ENCODE measurements at regions not wholly inside any gene's neighbourhood (a gene's known extent, or its start where the extent isn't known, plus 50 kb on each side); places are given as distances from the start of the nearest gene placed in this dataset.
"Not testable (repeated sequence)": the region's sequence is repeated elsewhere in the genome, so short reads cannot be mapped to it uniquely, and the experiment has no call there.

DNA sequence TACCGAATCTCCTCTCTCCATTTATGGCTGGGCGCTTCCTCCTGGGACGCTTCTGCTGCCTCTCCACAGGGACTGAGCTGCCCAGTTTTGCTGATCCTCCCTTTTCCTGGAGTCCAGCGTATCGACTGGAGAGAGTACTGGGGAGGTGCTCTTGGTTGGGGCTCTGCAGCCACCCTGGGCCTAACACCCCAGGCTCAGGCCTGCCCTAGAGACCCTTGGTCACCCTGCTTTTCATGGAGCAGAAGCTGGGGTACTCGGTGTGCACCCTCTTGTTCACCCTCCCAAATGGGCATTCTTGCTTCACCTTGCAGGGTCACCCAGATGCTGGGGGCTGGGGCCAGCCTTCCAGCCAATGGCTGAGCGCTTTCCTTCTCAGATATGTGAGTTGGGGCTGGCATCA lies 88.8 kb upstream of the RET start:
- no peak for DNase-seq

DNA sequence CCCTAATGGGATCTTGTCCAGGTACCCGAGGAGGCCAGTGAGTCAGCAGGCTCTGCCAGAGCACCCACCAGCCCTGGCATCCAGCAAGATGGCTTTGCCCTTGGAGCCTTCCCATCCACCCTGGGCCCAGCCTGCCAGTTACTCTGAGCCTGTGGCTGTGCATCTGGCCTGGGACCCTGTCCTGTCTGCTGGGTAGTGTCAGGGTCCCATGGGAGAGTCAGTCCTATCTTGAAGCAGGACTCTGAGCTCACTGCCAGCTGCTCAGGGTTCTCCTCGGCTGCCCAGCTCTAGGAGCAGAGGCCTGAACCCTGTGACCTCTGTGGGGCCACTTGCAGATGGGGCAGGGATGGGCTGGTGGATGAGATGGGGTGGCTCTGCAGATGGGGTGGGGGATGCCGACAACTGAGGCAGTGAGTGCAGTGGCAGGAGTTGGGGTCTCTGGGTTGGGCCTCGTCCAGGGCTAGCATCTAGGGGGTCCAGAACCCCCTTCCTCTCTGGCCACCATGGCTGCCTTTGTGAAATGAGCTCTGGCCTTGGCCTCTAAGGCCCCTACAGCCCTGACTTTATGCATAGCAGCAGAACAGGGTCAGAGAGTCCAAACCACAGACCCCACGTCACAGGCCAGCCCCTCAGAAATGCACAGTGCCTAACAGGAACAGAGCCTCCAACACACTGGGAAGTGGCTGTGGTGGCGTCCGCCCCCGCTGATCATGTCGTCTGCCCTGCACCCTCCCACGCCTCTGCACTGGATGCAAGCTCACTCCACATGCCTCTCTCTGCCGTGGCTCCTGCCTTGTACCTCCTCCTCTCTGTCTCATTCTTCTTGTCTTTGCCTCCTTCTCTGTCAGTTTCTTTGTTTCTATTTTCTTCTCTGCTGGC lies 88.1 kb upstream of the RET start:
- DNase-seq: no peak

DNA sequence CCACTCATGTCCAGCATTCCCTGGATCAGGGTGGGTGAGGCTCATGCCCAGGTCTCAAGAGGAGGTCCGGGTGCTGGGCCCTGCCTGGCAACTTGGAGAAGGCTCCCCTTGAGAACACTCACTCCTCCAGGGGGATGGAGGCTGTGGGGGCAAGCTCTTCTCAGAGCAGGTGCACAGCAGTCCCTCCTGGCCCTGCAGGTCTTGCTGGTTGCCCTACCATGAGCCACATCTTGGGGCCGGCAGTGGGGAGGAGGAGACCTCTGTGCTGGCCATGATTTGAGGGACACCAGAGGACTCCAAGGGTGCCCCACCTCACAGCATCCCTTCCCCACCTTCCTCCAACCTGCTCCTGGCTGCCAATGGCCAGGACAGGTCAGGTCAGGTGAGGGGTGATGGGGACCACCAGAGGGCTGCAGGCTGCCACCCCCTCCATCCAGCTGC lies 87.4 kb upstream of the RET start:
- no peak for DNase-seq

DNA sequence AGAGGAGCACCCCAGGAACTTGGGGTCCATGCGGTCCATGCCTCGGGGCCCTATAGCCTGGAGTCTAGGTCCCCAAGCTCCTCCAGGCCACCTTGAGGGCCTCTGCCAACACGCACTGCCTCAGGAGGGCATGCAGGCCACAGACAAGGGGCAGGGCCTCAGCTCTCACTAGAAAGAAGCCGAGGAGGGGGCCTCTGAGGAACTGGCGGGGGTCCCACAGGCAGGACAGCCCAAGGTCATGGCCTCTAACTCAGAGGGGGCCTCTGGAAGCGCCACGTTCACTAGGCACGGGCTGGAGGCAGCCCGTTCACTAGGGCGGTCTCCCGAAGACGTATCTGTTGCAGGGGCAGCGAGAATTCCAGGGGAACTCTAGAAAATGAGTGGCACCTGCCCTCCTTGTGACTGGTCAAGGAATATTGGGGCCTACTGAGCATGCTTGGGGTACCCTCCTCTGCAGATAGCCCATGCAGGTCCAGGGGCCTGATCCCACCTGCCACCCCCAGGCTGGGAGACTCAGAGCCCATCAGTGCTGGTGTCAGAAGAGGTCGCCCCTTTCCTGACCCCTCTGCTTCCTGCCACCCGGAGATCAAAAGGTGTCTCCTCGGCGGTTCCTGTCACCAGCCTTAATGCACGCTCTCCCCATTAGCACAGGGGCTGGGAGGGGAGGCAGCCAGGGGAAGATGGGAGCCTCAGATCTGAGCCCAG lies 86.7 kb upstream of the RET start:
- no peak for DNase-seq

DNA sequence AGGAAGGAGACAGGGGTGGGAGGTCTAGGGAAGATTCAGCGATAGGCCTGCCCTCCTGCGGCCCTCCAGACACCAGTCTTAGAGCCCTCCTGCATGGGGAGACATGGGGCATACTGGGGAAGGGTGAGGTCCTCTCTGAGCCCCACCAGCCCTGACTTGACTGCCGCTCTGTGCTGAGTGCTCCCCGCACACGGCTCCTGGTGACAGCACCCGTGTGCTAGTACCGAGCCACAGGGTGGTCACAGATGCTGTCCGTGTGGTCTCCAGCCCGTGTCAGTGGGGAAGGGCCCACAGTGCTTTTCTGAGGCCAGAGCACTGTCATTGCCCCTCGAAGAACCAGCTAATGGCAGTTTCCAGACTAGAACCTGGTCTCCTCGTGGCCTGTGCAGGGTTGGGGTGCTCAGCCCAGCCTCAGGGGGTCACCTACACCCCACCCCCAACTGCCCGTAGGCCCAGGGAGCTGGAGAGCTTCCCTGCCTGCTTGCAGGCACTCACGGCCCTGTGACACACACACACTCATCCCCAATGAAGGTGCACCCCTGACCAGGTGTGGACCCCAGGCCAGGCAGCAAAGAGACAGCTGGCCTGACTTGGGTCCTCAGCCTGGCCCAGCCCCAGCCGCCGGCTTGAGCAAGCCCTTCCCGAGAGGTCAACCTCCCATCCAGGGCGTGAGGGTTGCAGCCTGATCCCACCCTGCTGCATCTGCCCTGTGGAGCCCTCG lies 86.0 kb upstream of the RET start:
- no peak for DNase-seq

DNA sequence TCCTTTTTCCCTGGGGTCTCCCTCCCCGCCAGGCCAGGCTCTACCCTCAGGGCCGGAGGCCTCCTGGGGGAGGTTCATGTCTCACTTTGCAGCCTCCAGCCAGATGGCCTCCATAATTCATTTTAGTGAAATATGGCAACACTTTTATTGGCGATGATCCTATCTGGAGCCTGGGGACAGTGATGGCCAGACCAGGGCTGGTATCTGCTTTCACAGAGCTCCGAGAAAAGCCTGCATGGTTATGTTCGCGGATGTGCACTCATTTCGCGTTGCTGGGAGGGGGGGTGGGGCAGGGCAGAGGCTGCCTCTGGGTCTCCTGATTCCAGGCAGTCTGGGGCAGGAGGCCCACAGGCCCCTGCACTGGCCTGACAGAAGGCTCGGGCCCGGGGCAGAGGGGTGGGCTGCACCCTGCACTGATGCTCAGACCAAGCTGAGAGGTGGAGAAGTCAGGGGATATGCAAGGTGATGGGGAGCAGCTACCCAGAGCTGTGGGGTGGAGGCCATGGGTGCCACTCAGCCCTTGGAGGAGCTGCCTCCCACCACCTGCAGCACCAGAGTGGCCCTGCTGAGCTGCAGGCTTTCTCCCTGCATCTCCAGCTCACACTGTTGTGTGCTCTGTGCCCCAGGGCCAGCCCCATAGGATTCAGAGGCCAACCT lies 85.3 kb upstream of the RET start:
- DNase-seq: no peak

DNA sequence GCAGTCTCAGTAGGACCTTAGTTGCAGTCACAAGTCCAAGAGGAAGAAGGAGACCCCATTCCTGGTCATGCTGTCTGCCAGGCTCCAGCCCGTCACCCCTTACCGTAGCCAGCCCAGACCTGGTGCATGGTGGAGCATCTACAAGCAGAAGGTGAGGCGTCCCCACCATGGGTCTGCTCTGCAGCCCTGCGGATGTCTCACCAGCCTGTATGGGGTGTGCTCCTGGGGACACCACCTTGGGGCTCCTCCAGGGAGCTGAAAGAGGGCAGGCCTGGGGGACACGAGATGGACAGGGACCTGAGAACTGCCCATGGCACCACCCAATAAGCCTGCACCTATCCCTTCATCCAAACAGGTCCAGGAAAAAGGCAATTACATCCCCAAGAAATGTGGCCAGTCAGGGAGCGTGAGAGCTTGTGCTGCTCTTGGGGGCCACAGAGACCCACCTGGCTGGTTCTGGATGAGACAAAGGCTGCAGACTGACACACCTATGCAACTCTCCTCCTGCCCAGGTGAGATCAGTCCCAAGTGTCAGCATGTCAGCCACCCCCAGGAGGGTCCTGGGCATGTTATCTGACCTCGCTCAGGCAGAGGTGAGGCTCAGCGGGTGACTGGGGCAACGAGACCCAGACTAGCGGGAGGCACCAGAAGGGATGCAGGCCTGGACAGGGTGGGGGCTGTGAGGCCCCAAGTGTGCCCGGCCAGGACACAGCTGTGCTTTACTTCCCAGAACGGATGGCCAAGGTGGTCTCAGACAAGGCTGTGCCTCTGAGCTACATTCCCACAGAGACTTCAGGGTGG lies 84.5 kb upstream of the RET start:
- DNase-seq: no peak

DNA sequence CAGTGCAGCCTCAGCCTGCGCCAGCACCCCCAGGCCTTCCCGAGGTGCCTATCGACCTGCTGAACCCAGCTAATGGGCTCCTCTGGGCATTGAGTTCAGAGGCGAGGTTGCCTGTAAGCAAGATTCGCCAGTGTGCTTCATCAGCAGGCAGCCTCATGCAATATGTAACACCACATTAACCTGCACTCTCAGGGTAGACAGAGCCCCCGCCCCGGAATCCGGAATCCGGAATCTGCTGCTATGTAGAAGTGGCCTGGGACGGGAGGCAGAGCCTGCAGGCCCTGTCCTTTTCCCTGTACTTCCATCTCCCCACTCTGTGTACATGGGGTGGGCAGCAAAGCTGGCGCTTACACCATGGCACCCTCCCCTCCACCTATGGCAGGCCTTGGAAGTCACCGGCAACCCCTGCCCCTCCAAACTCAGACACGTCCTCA lies 83.9 kb upstream of the RET start:
- no peak for DNase-seq

DNA sequence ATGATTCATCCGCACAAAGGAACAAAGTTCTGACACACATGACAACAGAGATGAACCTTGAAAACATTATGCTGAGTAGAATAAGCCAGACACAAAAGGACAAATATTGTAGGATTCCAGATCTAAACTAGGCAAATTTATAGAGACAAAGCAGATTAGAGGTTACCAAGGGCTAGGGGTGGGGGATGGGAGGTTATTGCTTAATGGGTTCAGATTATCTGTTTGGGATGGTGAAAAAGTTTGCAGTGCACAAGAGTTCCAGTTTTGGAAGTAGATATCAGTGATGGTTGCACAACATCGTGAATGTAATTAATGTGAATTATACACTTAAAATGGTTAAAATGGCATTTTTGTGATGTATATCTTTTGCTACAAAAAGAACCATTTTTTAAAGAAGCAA lies 82.0 kb upstream of the RET start:
- not testable (repeated sequence) for DNase-seq

DNA sequence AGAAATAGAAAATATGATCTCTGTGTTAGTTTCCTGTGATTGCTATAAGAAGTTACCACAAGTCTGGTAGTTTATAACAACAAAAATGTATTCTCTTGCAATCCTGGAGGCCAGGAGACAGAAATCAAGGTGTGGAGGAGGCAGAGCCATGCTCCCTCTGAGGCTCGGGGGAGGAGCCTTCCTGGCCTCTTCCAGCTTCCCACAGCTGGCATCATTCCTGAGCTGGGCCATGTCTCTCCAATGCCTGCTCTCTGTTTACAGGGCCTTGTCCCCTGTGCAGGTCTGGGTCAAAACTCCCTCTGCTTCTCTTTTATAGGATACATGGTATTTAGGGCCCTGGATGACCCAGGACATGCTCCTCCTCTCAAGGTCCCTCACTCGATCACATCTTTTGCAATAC lies 81.3 kb upstream of the RET start:
- no peak for DNase-seq

DNA sequence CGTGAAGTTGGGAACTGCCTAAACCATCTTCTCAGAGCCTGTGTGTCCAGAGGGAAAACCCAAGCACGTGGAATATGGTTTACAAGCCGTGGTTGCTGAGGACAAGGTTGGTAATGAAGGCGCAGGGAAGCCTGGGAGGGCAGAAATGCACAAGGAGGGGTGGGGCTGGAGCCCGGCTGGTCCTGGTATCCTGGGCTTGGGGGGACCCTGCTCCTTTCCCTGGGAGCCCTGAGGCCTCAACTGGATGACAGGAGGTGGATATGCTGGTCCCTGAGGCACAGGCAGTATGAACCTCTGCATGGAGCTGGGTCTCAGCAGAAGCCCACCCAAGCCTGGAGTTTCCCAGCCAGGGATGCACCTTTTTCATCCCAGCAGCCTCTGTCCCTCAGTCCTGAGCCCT lies 80.3 kb upstream of the RET start:
- no peak for DNase-seq

DNA sequence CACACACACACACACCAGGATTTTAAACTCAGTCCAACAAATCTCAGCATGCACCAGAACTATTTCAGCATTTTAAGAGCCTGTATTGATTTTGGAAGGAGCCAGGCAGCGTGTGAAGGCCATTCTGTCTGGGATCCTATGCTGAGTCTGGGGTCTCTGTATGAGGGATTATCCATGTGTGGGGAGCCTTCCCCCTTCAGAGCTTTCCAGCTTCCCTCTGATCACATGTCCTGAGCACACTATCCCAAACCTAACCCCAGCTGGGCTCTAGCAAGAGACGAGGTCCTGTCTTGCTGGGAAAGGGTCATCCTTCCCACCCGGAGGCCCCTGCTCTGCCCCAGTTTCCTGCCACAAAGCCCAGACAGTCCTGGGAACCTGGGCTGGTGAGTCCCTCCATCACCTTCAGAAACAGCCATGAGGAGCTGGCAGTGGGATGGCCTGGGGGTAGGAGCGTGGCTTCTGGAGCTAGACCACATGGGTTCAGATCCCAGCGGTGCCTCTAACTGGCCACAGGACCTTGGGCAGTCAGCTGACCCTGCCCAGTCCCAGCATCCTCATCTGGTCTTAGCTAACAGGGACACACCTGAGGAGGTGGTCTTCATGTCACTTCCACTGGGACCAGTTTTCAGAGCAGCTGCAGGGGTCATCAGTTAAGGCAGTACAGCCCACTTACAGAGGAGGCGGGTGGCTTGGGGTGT lies 79.6 kb upstream of the RET start:
- DNase-seq: no peak

DNA sequence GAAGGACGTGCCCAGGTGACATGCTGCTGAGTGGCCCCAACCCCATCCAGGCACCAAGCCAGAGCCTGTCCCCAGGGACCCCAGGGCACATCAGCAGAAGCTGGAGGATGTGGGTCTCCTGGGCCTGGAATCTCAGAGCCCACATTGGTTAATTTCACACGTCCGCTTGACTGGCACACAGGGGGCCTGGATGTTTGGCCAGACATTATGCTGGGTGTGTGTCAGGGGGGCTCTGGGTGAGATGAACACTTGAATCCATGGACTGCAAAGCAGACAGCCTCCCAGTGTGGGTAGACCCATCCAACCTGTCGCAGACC lies 79.1 kb upstream of the RET start:
- no peak for DNase-seq

DNA sequence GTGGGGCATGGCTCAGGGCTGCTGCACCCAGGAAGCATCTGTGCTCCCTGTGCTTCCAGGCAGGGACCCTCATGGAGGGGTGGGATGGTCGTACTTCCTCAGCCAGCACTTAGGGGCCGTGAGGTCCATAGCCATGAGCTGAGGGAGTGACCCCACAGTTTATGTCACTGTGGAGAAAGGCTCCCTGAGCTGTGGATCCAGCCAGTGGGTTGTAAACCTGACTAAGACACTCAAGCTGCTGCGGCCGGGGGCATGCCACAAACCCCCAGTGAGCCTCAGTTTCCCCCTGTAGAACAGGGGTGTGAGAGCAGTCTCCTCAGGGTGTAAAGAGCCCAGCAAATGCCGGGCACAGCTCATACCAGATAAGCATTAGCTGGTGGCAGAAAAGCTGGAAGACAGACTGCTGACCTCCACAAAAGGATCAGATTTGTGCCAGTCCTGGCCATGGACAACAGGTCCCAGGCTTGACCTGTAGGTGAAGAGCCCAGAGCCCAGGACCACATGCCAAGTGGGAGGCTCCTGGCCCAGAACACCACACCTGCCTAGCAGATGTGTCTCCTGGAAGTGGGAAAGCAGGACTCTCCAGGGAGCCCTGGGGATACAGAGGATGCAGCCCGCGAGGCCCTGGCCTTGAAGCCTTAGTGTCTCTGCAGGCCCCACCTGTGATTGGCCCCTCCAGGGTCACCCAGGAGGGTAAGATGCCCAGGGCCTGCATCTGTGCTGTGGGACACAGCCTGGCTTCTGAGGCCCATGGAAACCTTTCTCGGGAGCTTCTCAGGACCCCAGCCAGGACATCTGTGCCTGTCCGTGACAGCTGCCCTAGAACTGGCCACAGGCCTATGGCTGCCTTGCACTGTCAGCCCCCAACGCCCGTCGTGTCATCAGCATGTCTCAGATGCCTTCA lies 78.1 kb upstream of the RET start:
- DNase-seq: peak; percentile 40

DNA sequence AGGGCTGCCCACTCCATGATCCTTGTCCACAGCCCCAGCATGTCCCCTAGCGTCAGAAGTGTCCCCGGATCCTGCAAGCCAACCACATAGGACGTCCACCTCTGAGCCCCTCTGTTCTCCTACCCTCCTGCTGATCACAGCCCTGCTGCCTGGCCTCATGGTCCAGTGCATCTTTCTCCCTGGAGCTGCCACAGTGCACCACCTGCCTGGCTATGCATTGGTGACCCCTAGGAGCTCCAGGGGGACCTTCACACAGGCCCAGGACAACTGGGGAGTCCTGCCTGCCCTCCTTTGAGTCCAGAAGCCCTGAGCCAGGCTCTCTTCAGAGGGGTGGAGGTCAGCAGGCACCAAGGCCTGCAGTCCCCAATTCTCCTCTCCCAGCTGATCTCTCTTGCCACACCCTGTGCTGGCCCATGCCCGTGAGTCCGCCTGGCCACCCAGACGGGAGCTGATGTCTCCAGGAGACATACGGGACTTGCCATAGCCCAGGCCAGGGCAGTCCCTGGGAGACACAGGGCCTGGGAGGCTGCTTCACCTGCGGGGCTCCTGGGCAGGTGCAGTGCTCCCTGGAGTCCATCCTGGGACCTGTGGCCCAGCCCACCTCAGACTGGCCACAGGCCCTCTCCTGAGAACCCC lies 77.4 kb upstream of the RET start:
- no peak for DNase-seq

DNA sequence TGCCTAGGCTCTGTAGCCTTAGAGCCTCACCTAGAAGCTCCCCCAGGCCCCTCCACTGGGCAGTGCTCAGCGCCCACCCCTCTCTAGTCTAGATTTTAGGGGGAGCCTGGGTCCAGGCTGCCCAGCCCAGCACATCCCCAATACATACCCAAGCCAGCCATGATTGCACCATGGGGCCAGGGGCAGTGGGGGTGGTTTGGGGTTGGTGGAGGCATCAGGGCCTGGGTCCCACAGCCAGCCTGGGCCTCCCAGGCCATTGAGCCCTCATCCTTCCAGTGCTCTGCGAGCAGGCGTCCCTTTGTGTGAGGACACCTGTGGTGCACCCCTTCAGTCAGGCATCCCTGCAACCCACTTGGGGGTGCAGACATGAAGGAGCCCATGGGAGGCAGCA lies 76.9 kb upstream of the RET start:
- DNase-seq: no peak

DNA sequence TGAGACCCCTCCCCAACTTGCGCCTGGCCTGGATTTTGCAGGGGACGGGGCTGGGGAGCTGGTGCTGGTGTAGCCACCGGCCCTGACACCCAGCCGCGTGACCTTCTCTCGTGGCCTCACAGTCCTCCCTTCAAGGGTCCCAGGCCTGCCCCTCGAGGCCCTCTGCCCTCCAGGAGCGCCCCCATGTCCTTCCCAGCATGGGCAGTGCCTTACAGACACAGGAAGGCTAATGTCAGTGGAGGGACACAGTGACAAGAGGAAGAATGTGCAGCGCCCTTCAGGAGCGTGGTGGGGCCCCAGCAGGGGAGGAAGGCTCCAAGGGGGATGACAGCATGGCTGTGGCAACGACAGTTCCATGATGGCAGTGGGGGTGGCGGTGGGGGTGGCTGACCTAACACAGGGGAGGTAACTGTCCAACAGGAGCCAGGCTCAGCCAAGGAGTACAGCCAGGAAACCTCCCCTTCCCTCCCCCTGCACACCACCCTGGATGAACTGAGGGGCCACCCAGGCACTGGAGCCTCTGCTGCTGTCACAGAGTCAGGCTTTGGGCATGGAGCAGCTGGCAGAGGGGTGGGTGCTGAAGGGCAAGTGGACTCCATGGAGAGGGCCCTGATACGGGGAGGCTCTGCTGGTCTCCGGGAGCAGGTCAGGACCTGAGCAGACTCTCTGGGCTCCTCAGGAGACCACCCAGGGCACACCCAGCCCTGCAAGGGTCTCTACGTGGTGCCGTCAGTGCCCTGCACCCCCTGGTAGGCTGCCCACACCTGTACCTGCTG lies 76.0 kb upstream of the RET start:
- no peak for DNase-seq

DNA sequence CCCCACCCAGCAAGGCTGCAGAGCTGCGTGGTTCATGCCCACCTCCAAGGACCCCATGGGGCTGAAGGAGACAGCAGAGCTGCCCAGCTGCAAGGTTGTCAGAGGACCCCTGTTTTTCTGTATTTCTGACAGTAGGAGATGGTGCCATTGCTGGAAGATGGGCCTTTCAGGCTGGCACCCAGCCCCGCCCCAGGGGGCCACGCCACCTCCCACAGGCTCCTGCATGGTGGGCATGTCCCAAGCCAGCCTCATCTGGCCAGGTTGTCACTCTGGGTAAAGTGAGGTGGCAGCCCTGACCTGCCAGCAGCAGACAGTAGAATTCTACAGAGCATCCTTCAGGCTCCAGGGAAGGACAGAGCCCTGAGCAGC lies 75.5 kb upstream of the RET start:
- no peak for DNase-seq

DNA sequence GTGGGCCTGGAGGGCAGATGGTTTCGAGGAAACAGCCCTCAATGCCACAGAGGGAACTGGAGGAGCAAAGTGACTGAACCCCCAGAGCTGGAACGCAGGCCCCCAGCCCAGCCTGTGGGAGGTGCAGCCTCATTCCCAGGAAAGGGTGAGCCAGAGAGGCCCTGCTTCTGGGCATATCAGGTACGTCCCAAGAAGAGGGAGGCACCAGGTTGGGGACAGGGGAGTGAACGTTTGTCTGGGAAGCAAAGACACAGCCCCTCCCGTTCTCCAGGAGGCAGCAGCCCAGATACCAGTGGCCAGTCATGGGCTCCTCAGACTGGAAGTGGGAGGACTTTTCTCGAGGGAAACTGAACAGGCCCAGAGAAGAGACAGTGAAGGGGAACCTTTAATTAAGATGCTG lies 74.3 kb upstream of the RET start:
- no peak for DNase-seq
